ENCODE measurements at regions not wholly inside any gene's neighbourhood (a gene's known extent, or its start where the extent isn't known, plus 50 kb on each side); places are given as distances from the start of the nearest gene placed in this dataset.

DNA sequence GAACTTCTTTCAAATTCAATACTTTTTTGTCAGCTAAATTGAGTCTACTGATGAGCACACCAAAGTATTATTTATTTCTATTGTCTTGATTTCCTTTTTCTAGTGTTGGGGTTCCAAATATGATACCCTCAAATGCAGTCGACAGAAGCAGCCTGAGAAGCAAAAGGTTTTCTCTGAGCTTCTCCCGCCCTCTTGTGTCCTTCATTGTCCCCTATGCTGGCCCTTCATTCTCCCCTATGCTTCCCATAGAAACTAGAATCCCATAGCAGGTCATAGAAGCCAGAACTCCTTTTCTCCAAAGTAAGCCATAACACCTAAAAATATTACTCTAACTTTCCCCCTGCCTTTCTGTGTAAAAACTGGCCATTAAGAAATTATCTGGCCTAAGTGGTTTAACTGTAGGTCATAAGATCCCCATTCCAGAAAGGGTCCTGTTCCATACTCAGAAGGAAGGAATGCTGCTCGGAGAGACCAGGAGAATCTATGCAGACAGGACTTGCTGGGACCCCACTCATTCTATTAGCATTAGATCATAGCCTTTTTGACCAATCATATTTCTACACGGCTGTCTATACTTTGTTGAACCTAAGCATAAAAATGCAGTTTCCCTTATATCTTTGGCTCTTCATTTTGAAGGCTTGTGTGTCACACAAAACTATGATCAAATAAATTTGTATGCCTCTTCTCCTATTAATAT, 764.6 kb upstream of the PKDCC start:
- H3K4me3 ChIP-seq (ENCODE audit: control insufficient read depth, low read depth, low read length) = no peak overlapping the region
- TF ChIP-seq, protein P1, sequence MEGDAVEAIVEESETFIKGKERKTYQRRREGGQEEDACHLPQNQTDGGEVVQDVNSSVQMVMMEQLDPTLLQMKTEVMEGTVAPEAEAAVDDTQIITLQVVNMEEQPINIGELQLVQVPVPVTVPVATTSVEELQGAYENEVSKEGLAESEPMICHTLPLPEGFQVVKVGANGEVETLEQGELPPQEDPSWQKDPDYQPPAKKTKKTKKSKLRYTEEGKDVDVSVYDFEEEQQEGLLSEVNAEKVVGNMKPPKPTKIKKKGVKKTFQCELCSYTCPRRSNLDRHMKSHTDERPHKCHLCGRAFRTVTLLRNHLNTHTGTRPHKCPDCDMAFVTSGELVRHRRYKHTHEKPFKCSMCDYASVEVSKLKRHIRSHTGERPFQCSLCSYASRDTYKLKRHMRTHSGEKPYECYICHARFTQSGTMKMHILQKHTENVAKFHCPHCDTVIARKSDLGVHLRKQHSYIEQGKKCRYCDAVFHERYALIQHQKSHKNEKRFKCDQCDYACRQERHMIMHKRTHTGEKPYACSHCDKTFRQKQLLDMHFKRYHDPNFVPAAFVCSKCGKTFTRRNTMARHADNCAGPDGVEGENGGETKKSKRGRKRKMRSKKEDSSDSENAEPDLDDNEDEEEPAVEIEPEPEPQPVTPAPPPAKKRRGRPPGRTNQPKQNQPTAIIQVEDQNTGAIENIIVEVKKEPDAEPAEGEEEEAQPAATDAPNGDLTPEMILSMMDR (conservative IDR thresholded peaks at IDR 0.05; ENCODE audit: control insufficient read depth, insufficient read depth, low read depth, low read length) = no peak
- DNase-seq (ENCODE audit: low read depth) = no peak

DNA sequence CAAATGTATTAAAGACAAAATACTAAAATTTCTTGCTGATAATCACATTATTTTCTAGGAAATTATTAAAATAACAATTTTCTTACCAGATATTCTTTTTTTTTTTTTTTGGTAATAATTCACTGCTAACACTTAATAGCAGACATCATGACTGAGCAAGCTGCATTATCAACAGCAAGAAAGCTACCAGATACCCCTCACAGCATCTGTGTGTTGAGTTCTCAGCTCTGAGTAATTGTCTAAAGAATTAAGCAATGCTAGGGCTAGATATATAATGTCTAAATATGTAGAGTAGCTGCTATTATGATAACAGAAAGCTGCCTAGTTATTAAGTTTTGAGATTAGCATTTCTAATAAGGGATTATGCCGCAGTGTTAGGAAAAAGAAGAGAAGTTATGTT, 754.3 kb upstream of the PKDCC start:
- TF ChIP-seq, protein P1 (conservative IDR thresholded peaks at IDR 0.05; ENCODE audit: control insufficient read depth, insufficient read depth, low read depth, low read length) = no peak
- no peak overlapping the region for H3K4me3 ChIP-seq (ENCODE audit: control insufficient read depth, low read depth, low read length)
- no peak for DNase-seq (ENCODE audit: low read depth)

DNA sequence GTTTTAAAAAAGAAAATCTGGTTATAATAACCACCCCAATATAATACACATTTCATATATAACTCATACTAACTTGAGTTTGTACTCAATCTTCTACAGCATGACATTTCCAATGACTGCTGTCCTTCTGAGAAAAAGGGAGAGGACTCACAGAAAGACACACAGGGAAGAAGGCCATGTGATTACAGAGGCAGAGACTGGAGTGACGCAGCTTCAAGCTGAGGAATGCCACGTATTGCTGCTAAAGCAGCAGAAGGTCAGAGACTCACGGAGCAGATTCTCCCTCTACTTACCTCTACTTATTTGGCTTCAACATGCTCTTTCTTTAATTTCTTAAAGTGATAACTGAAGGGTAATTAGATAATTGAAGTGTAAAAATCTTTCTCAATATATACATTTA, 753.5 kb upstream of the PKDCC start:
- no peak overlapping the region for H3K4me3 ChIP-seq (ENCODE audit: control insufficient read depth, low read depth, low read length)
- no peak for DNase-seq (ENCODE audit: low read depth)
- TF ChIP-seq, protein P1 (conservative IDR thresholded peaks at IDR 0.05; ENCODE audit: control insufficient read depth, insufficient read depth, low read depth, low read length) = no peak

DNA sequence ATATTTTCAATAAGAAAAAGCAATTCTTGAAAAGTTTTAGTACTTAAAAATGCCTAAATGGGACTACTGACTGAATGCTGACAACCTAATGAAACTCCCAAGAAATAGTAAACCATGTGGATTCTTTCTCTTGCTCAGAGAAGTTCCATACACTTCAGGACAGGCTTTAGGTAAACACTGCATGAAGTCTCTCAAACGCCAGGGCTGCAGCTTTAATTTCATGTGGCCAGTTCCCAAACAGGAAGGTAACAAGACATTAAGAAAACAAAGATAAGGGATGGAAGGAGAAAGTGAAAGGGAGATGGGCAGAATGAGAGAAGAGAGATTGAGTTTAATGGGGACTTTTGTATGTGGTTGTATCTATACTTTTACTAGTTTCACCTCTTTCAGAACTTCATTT, 734.7 kb upstream of the PKDCC start:
- TF ChIP-seq, protein P1 (conservative IDR thresholded peaks at IDR 0.05; ENCODE audit: control insufficient read depth, insufficient read depth, low read depth, low read length) = no peak
- H3K4me3 ChIP-seq (ENCODE audit: control insufficient read depth, low read depth, low read length) = no peak overlapping the region
- DNase-seq (ENCODE audit: low read depth) = no peak

DNA sequence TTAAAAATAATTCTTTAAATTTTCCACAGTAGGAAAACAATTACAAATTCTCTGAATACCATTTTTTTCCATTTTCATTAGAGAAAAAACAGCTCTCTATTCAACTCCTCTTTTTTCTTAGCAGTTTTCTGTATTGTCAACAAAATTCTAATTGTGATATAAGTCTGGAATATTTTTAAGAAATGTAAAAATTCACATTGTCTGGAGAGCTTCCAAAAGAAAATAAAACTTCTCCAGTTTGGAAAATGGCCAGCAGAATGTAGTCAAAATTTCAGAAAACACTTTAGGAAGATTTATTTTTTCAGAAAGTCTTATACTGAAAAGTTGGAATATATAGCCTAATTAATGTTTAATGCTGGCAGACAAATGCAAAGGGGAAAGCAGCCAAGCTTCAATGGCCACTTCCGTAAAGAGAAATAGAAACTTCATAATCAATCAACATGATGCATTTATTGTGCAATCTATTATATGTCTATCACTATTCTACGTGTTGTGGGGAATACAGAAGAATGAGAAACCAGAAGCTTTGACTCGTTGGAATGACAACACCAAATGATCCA, 733.2 kb upstream of the PKDCC start:
- DNase-seq (ENCODE audit: low read depth) = no peak
- TF ChIP-seq, protein P1 (conservative IDR thresholded peaks at IDR 0.05; ENCODE audit: control insufficient read depth, insufficient read depth, low read depth, low read length) = no peak
- H3K4me3 ChIP-seq (ENCODE audit: control insufficient read depth, low read depth, low read length) = no peak overlapping the region

DNA sequence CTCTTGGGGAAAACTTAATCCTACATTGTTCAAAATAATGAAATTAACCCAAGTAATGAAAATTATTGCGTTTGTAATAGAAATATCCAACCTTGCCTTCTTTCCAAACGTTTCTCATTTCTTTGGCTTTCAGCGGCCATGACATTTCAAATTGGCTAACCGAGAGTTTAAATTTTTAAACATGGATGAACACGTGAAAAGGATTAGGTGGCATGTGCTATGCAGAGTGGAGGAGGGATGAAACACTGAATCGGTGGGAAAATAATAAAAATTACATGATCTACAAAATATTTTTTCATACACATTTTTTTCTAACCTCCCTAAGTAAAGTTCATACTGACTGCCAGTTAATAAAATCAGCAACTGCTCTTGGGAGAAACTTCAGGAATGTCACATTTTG, 728.4 kb upstream of the PKDCC start:
- DNase-seq (ENCODE audit: low read depth) = no peak
- TF ChIP-seq, protein P1 (conservative IDR thresholded peaks at IDR 0.05; ENCODE audit: control insufficient read depth, insufficient read depth, low read depth, low read length) = no peak
- no peak overlapping the region for H3K4me3 ChIP-seq (ENCODE audit: control insufficient read depth, low read depth, low read length)

Data from fibroblast of mammary gland (primary cell).